SK-N-MC (cell line): ENCODE measurements at regions not wholly inside any gene's neighbourhood (a gene's known extent, or its start where the extent isn't known, plus 50 kb on each side); places are given as distances from the start of the nearest gene placed in this dataset.

Experiments used
- EZH2 ChIP-seq: fragments of 200-600 bp; sonication (generic); IDR thresholded peaks from one replicate; pipeline ENCODE4 v1.6.1; 2017; ENCODE audit warnings: antibody characterized with exemption
- FOXP2 ChIP-seq: optimal IDR thresholded peaks from 2 replicates; pipeline ENCODE3; 2011; ENCODE audit warnings: mild to moderate bottlenecking, moderate library complexity; ENCODE audit not compliant: insufficient read depth; ENCODE audit errors: extremely low read length, control extremely low read depth
- POLR2AphosphoS5 ChIP-seq: IDR thresholded peaks from 2 replicates; pipeline ENCODE4 v1.6.1; 2012; ENCODE audit warnings: mild to moderate bottlenecking, low read depth, low read length, borderline replicate concordance

DNA sequence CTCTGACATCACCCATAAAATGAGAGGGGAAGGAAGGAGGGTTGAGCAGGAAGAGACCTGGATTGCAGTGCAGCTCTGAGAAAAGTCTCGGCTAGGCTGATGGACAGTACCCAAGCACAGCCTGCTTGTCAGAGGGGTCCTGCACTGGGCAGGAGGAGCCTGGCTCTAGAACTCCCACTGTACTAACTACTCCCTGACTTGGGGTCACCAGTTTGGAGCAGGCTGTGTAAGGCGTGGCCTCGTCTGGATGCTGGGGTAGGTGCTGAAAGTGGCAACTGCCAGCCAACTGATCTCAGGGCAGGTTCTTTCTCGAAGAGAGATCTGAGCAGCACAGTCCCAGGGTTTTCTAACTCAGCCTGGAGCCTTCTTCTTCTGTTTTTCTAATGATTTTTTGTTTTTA is 176.3 kb downstream of the ATP23 start:
- TF ChIP-seq EZH2 (no peak), FOXP2 (no peak), POLR2AphosphoS5 (no peak)
